Mesothelial cell of epicardium (in vitro differentiated cells): ENCODE measurements at regions not wholly inside any gene's neighbourhood (a gene's known extent, or its start where the extent isn't known, plus 50 kb on each side); places are given as distances from the start of the nearest gene placed in this dataset.

ENCODE experiments used
- DNase-seq, 2 experiments: peaks; one replicate each; pipeline ENCODE4 v3.0.0; 2021; ENCODE audit warnings: low spot score in 2 of 2; ENCODE audit not compliant: unreplicated experiment in 2 of 2
- H3K27ac Mint-ChIP-seq: 2 replicates; pipeline ENCODE4 v1.8.0; 2021; ENCODE audit warnings: mixed read lengths
- H3K27me3 Mint-ChIP-seq: 2 replicates; pipeline ENCODE4 v1.8.0; 2021; ENCODE audit warnings: low read depth, mixed read lengths
- H3K36me3 Mint-ChIP-seq: 2 replicates; pipeline ENCODE4 v1.8.0; 2021; ENCODE audit warnings: mixed read lengths
- H3K4me1 Mint-ChIP-seq: 2 replicates; pipeline ENCODE4 v1.8.0; 2021; ENCODE audit warnings: mixed read lengths
- H3K4me3 Mint-ChIP-seq: 2 replicates; pipeline ENCODE4 v1.8.0; 2021; ENCODE audit warnings: mild to moderate bottlenecking, moderate library complexity, mixed read lengths
- H3K9me3 Mint-ChIP-seq: 2 replicates; pipeline ENCODE4 v1.8.0; 2021; ENCODE audit warnings: mixed read lengths
- CTCF ChIP-seq: fragments of 200-600 bp; sonication (generic); IDR thresholded peaks from one replicate; pipeline ENCODE4 v1.5.0; 2021; ENCODE audit warnings: antibody characterized with exemption; ENCODE audit not compliant: unreplicated experiment

DNA sequence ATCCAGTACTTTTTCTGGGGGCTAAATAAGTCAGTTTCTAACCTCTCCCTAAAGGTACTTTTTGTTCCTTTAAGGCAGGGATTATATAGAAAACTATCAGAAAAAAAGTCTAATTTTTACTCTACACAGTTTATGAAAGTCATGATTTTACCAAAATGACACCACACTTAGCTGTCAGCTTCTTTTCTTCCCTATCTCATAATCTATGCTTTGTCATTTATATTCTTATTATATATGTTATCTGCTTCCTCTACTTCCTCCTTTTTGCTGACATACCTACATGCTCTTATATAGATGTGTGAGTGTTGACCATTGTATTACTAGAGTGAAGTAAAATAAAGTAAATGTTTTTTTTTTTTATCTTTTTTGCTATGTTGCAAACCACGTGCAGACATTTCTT, 203.9 kb upstream of the CHRM2 start:
- Mint-ChIP-seq H3K27me3 (peaks cover 2% of the 10 kb centered on the region), H3K4me1 (peaks cover 2% of the 10 kb centered on the region), H3K27ac (no peak overlapping the region), H3K9me3 (peaks cover 12% of the 10 kb centered on the region), H3K4me3 (no peak overlapping the region), H3K36me3 (no peaks in the 10 kb centered on the region)
- no peak for TF ChIP-seq CTCF
- no peak for DNase-seq

GRCh38 chr7:136657482-136657921, 210.9 kb upstream of the CHRM2 start:
- Mint-ChIP-seq H3K4me3 (no peak overlapping the region), H3K27me3 (peaks cover 2% of the 10 kb centered on the region), H3K4me1 (peaks cover 3% of the 10 kb centered on the region), H3K36me3 (no peaks in the 10 kb centered on the region), H3K27ac (no peak overlapping the region), H3K9me3 (peaks cover 8% of the 10 kb centered on the region)
- no peak for TF ChIP-seq CTCF
- no peak for DNase-seq

DNA sequence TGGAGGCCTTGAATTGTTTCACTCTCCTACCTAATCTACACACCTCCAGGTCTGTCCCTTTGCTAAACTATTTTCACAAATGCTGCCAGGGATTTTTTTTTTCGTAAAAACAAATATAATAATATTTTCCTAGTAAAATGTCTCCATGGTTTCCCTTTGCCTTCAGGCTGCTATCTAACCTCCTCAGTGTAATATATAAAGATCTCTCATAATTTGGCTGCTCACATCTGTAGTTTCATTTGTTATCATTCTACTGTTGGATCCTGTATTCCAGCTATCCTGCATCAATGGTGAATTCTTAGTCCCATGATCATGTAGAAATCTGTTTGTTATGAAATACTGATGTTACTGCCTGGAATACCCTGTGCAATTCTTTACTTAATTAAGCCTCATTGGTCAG, 211.9 kb upstream of the CHRM2 start:
- DNase-seq = no peak
- Mint-ChIP-seq H3K9me3 (peaks cover 4% of the 10 kb centered on the region), H3K36me3 (no peaks in the 10 kb centered on the region), H3K4me1 (peaks cover 5% of the 10 kb centered on the region), H3K4me3 (no peak overlapping the region), H3K27ac (no peak overlapping the region), H3K27me3 (no peaks in the 10 kb centered on the region)
- TF ChIP-seq CTCF = no peak

GRCh38 chr7:136655414-136655813, 213.0 kb upstream of the CHRM2 start:
- no peaks in the 10 kb centered on the region for H3K36me3 Mint-ChIP-seq
- H3K4me3 Mint-ChIP-seq = no peak overlapping the region
- no peaks in the 10 kb centered on the region for H3K9me3 Mint-ChIP-seq
- DNase-seq = no peak
- H3K27ac Mint-ChIP-seq = no peak overlapping the region
- TF ChIP-seq CTCF = no peak
- no peaks in the 10 kb centered on the region for H3K27me3 Mint-ChIP-seq
- peaks cover 5% of the 10 kb centered on the region for H3K4me1 Mint-ChIP-seq

DNA sequence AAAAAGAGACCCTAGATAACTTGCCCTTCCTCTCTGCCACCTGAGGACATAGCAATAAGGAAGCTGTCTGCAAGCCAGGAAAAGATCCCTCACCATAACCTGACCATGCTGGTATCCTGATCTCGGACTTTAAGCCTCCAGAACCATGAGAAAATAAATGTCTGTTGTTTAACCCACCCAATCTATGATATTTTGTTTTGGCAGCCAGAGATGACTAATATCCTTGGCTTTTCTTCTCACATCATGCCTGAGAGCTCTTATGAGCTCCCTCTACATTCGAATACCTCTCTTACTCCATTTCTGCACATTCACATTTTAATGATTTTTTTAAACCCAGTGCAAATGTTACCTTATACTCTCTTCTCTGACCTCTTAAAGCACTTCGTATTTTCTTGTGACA, 214.0 kb upstream of the CHRM2 start:
- no peaks in the 10 kb centered on the region for H3K36me3 Mint-ChIP-seq
- no peak overlapping the region for H3K4me3 Mint-ChIP-seq
- H3K9me3 Mint-ChIP-seq = peaks cover 3% of the 10 kb centered on the region
- no peak for TF ChIP-seq CTCF
- no peak overlapping the region for H3K27ac Mint-ChIP-seq
- no peak for DNase-seq
- peaks cover 5% of the 10 kb centered on the region for H3K4me1 Mint-ChIP-seq
- H3K27me3 Mint-ChIP-seq = no peaks in the 10 kb centered on the region
